ENCODE measurements at regions not wholly inside any gene's neighbourhood (a gene's known extent, or its start where the extent isn't known, plus 50 kb on each side); places are given as distances from the start of the nearest gene placed in this dataset.

DNA sequence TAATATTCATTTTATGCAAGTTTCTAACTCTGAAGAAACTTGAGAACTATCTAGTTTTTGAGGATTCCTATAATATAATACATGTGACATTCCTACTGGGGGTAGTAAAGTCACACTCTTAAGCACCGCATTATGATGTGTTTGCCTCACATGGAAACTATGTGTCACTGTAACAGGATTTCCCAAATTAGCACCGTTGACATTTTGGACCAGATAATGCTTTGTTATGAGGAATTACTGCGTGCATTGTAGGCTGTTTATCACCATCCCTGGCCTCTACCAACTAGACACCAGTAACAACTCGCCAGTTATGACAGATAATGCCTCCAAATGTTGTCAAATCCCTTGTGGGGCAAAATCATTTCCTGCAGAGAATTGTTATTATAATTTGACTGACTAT, 267.8 kb downstream of the RAP2B start:
- no peaks in the 10 kb centered on the region for H3K36me3 Mint-ChIP-seq
- no peak overlapping the region for H3K27ac Mint-ChIP-seq
- ATAC-seq: no peak
- H3K4me1 Mint-ChIP-seq (ENCODE audit: low read depth in 2 of 2): no peaks in the 10 kb centered on the region
- no peaks in the 10 kb centered on the region for H3K27me3 Mint-ChIP-seq
- DNase-seq (ENCODE audit: low spot score): no peak
- H3K4me3 Mint-ChIP-seq: no peak overlapping the region
- peaks cover 3% of the 10 kb centered on the region for H3K9me3 Mint-ChIP-seq

GRCh38 chr3:153431076-153431475, 269.1 kb downstream of the RAP2B start:
- Mint-ChIP-seq H3K36me3 (no peaks in the 10 kb centered on the region), H3K9me3 (no peaks in the 10 kb centered on the region), H3K27ac (no peak overlapping the region), H3K27me3 (no peaks in the 10 kb centered on the region), H3K4me1 (ENCODE audit: low read depth in 2 of 2) (no peaks in the 10 kb centered on the region), H3K4me3 (no peak overlapping the region)
- no peak for ATAC-seq
- DNase-seq (ENCODE audit: low spot score): no peak

DNA sequence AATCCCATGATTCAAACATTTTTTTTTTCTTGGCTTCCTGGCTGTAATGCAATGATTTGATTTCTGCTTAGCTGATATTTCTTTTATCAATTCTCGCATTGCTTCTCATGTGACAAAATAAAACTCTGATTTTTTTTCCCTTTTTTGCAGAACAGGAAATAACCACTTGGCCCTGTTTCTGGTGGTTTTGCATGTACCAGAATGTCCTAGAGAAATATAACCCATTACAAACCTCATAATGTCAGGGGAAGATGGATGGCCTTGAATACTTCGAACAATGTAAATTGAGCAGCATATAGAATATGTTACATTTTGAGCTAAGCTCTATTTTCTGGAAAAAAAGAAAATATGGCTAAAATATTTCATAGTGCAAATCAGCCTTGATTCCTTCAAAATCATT, 275.6 kb downstream of the RAP2B start:
- no peaks in the 10 kb centered on the region for H3K36me3 Mint-ChIP-seq
- H3K27ac Mint-ChIP-seq: no peak overlapping the region
- no peak for ATAC-seq
- H3K4me1 Mint-ChIP-seq (ENCODE audit: low read depth in 2 of 2): peaks cover 3 to 7% of the 10 kb centered on the region in 2 donors
- no peaks in the 10 kb centered on the region for H3K27me3 Mint-ChIP-seq
- no peak overlapping the region for H3K4me3 Mint-ChIP-seq
- DNase-seq (ENCODE audit: low spot score): no peak
- no peaks in the 10 kb centered on the region for H3K9me3 Mint-ChIP-seq

GRCh38 chr3:153438271-153438670, 276.2 kb downstream of the RAP2B start:
- no peak overlapping the region for H3K27ac Mint-ChIP-seq
- H3K27me3 Mint-ChIP-seq: no peaks in the 10 kb centered on the region
- peaks cover 5 to 7% of the 10 kb centered on the region in 2 donors for H3K4me1 Mint-ChIP-seq (ENCODE audit: low read depth in 2 of 2)
- DNase-seq (ENCODE audit: low spot score) (no peak), ATAC-seq (no peak)
- no peaks in the 10 kb centered on the region for H3K9me3 Mint-ChIP-seq
- H3K36me3 Mint-ChIP-seq: no peaks in the 10 kb centered on the region
- no peak overlapping the region for H3K4me3 Mint-ChIP-seq

GRCh38 chr3:153439780-153440179, 277.8 kb downstream of the RAP2B start:
- Mint-ChIP-seq H3K27me3 (no peaks in the 10 kb centered on the region), H3K4me3 (no peak overlapping the region), H3K36me3 (no peaks in the 10 kb centered on the region), H3K4me1 (ENCODE audit: low read depth in 2 of 2) (peaks cover 5 to 7% of the 10 kb centered on the region in 2 donors), H3K9me3 (no peaks in the 10 kb centered on the region), H3K27ac (no peak overlapping the region)
- ATAC-seq: no peak
- DNase-seq (ENCODE audit: low spot score): no peak

DNA sequence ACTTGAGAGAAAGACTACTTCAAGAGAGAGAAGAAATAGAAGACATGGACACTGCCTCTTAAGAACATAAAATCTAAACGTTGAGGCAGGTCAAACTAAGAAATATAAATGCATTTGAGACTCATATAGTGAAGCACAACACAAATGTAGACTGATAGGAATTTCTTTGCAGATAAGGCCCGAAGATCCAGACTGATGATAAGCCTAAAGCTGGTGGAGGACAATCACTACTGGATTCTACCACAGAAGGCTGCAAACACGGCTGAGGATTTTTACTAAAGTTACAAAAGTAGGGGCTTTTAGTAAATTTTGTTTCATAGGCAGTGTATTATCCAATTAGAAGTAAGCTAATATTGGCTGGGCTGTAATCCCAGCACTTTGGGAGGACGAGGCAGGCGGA, 278.3 kb downstream of the RAP2B start:
- H3K27me3 Mint-ChIP-seq: no peaks in the 10 kb centered on the region
- no peak for ATAC-seq
- H3K4me3 Mint-ChIP-seq: no peak overlapping the region
- no peaks in the 10 kb centered on the region for H3K9me3 Mint-ChIP-seq
- no peak for DNase-seq (ENCODE audit: low spot score)
- peaks cover 5 to 7% of the 10 kb centered on the region in 2 donors for H3K4me1 Mint-ChIP-seq (ENCODE audit: low read depth in 2 of 2)
- H3K36me3 Mint-ChIP-seq: no peaks in the 10 kb centered on the region
- no peak overlapping the region for H3K27ac Mint-ChIP-seq

GRCh38 chr3:153442386-153442785, 280.4 kb downstream of the RAP2B start:
- Mint-ChIP-seq H3K27ac (no peak overlapping the region), H3K36me3 (no peaks in the 10 kb centered on the region), H3K9me3 (no peaks in the 10 kb centered on the region), H3K4me3 (no peak overlapping the region), H3K4me1 (ENCODE audit: low read depth in 2 of 2) (peaks cover 5 to 7% of the 10 kb centered on the region in 2 donors), H3K27me3 (no peaks in the 10 kb centered on the region)
- DNase-seq (ENCODE audit: low spot score): no peak
- no peak for ATAC-seq

GRCh38 chr3:153442799-153443487, 280.9 kb downstream of the RAP2B start:
- no peak overlapping the region for H3K27ac Mint-ChIP-seq
- H3K4me3 Mint-ChIP-seq: no peak overlapping the region
- DNase-seq (ENCODE audit: low spot score) (no peak), ATAC-seq (no peak)
- H3K4me1 Mint-ChIP-seq (ENCODE audit: low read depth in 2 of 2): peaks cover 1 to 3% of the 10 kb centered on the region in 2 donors
- H3K9me3 Mint-ChIP-seq: no peaks in the 10 kb centered on the region
- no peaks in the 10 kb centered on the region for H3K27me3 Mint-ChIP-seq
- no peaks in the 10 kb centered on the region for H3K36me3 Mint-ChIP-seq

GRCh38 chr3:153443961-153444360, 281.9 kb downstream of the RAP2B start:
- Mint-ChIP-seq H3K4me3 (no peak overlapping the region), H3K27ac (no peak overlapping the region), H3K36me3 (no peaks in the 10 kb centered on the region), H3K4me1 (ENCODE audit: low read depth in 2 of 2) (peaks cover 0 to 3% of the 10 kb centered on the region in 2 donors), H3K27me3 (no peaks in the 10 kb centered on the region), H3K9me3 (no peaks in the 10 kb centered on the region)
- DNase-seq (ENCODE audit: low spot score) (no peak), ATAC-seq (no peak)

GRCh38 chr3:153445817-153446216, 283.8 kb downstream of the RAP2B start:
- ATAC-seq (no peak), DNase-seq (ENCODE audit: low spot score) (no peak)
- Mint-ChIP-seq H3K36me3 (no peaks in the 10 kb centered on the region), H3K27me3 (no peaks in the 10 kb centered on the region), H3K4me1 (ENCODE audit: low read depth in 2 of 2) (peaks cover 0 to 3% of the 10 kb centered on the region in 2 donors), H3K27ac (no peak overlapping the region), H3K9me3 (no peaks in the 10 kb centered on the region), H3K4me3 (no peak overlapping the region)

DNA sequence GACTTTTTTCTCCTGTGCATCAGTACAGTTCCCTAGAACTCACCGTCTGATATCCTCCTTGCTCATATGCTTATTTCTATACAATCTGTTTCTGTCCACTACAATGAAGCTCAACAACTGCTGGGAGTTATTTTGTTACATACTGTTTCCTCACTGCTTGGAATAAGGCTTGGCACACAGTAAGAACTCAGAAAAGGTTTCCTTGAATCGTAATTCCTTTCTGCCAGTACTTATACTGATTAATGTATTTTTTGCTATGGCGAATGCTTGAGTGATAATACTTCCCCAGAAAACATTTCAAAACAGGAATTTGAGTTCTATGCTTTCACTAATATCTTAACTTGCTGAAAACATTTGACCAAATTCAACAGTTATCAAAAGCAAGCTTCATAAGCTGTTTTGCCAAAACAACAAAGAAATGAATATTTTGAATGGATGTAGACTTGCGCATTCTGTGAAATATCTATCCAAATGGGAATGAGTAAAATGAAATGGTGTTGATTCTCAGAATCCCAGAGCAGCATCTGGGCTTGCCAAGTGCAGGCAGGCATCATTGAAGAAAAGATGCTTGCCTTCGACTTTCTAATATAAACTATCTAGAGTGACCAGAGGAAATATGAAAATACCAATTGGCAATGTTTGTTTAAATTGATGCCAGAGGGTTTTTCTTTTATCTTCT, 286.3 kb downstream of the RAP2B start:
- Mint-ChIP-seq H3K27me3 (no peaks in the 10 kb centered on the region), H3K9me3 (no peaks in the 10 kb centered on the region), H3K27ac (no peak overlapping the region), H3K4me1 (ENCODE audit: low read depth in 2 of 2) (no peaks in the 10 kb centered on the region), H3K4me3 (no peak overlapping the region), H3K36me3 (no peaks in the 10 kb centered on the region)
- DNase-seq (ENCODE audit: low spot score) (no peak), ATAC-seq (no peak)

DNA sequence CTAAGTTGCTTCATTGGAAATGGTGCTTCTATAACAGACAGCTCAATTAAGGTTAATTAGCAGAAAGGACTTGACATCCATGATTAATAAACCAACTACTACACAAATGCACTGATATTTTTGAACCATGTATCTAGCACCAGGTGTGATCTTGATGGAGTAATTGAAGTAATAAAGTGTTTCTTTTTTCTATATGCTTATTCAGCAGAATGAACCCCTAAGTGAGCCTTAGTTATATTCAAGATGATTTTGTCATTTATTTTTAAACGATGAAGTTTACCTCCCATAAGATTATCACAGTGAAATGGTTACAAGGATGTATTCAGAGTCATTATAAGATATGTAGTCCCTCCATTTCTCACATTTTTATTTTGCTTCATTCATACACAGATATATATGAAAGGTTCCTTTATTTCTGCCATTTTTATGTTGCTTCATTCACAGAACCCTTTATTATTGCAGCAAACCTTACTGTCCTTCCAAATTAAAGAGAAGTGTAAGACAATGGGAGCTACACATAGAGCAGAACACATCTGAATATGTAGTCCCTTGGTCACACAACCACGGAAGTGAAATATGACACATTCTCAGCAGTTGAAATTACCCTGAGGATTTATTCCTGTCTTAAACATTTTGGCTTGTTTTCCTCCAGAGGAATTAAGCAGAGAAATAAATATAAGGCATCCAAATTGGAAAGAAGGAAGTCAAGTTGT, 295.0 kb downstream of the RAP2B start:
- H3K36me3 Mint-ChIP-seq: no peaks in the 10 kb centered on the region
- H3K4me1 Mint-ChIP-seq (ENCODE audit: low read depth in 2 of 2): no peaks in the 10 kb centered on the region
- ATAC-seq (no peak), DNase-seq (ENCODE audit: low spot score) (no peak)
- H3K4me3 Mint-ChIP-seq: no peak overlapping the region
- H3K27ac Mint-ChIP-seq: no peak overlapping the region
- H3K27me3 Mint-ChIP-seq: no peaks in the 10 kb centered on the region
- no peaks in the 10 kb centered on the region for H3K9me3 Mint-ChIP-seq

GRCh38 chr3:153458881-153459280, 296.9 kb downstream of the RAP2B start:
- Mint-ChIP-seq H3K27me3 (no peaks in the 10 kb centered on the region), H3K4me3 (no peak overlapping the region), H3K36me3 (no peaks in the 10 kb centered on the region), H3K27ac (no peak overlapping the region), H3K9me3 (no peaks in the 10 kb centered on the region), H3K4me1 (ENCODE audit: low read depth in 2 of 2) (no peaks in the 10 kb centered on the region)
- DNase-seq (ENCODE audit: low spot score) (no peak), ATAC-seq (no peak)

DNA sequence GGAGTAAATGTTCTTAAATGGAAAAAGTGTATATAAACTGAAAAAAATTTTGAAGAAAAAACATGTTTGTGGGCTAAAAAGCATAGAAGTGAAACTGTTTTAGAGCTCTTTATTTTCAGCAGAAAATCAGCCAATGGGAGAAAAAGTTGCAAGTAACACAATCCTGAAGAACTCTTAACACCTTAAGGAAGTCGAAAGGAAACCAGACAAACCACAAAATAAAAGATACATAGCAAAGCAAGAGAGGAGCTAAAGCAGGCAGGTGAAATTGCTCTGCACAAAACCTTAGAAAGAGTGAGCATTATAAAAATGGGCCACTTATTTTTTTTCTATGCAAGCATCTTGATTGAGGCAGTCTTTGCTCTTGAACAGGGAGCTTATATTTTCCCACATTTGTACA, 300.5 kb downstream of the RAP2B start:
- H3K27ac Mint-ChIP-seq: no peak overlapping the region
- no peaks in the 10 kb centered on the region for H3K4me1 Mint-ChIP-seq (ENCODE audit: low read depth in 2 of 2)
- no peak overlapping the region for H3K4me3 Mint-ChIP-seq
- no peaks in the 10 kb centered on the region for H3K9me3 Mint-ChIP-seq
- no peak for DNase-seq (ENCODE audit: low spot score)
- no peak for ATAC-seq
- no peaks in the 10 kb centered on the region for H3K36me3 Mint-ChIP-seq
- H3K27me3 Mint-ChIP-seq: no peaks in the 10 kb centered on the region
